ENCODE measurements at regions not wholly inside any gene's neighbourhood (a gene's known extent, or its start where the extent isn't known, plus 50 kb on each side); places are given as distances from the start of the nearest gene placed in this dataset.
A peak's percentile ranks its signal among the peaks of the same experiment; 100 is the strongest.
"Not testable (repeated sequence)": the region's sequence is repeated elsewhere in the genome, so short reads cannot be mapped to it uniquely, and the experiment has no call there.

GRCh38 chr12:32010631-32011336 lies 51.6 kb downstream of the RESF1 start:
- no peak for DNase-seq

- no peak for DNase-seq
Observed at GRCh38 chr12:32012249-32012785, 53.1 kb downstream of the RESF1 start.

GRCh38 chr12:32015036-32015435 lies 55.8 kb downstream of the RESF1 start:
- DNase-seq, result no peak

- no peak for DNase-seq
Observed at GRCh38 chr12:32016680-32017482, 57.7 kb downstream of the RESF1 start.

- no peak for DNase-seq
Observed at GRCh38 chr12:32021346-32021773, 62.1 kb downstream of the RESF1 start.

GRCh38 chr12:32022387-32022786 lies 63.2 kb downstream of the RESF1 start:
- not testable (repeated sequence) for DNase-seq

- not testable (repeated sequence) for DNase-seq
Observed at GRCh38 chr12:32023861-32024260, 64.6 kb downstream of the RESF1 start.

GRCh38 chr12:32024884-32025592 lies 65.8 kb downstream of the RESF1 start:
- no peak for DNase-seq

- DNase-seq, result peak; percentile 56
Observed at GRCh38 chr12:32025906-32026305, 66.7 kb downstream of the RESF1 start.

GRCh38 chr12:32027684-32028365 lies 68.6 kb downstream of the RESF1 start:
- no peak for DNase-seq

GRCh38 chr12:32030151-32030550 lies 70.9 kb downstream of the RESF1 start:
- DNase-seq, result no peak

GRCh38 chr12:32030676-32031075 lies 71.5 kb downstream of the RESF1 start:
- DNase-seq, result no peak

GRCh38 chr12:32031109-32031508 lies 71.9 kb downstream of the RESF1 start:
- DNase-seq, result no peak

GRCh38 chr12:32032205-32032810 lies 73.1 kb downstream of the RESF1 start:
- no peak for DNase-seq

- no peak for DNase-seq
Observed at GRCh38 chr12:32033406-32033805, 73.2 kb upstream of the BICD1 start.

- DNase-seq, result no peak
Observed at GRCh38 chr12:32034045-32034444, 72.6 kb upstream of the BICD1 start.

- DNase-seq, result no peak
Observed at GRCh38 chr12:32036477-32037263, 70.0 kb upstream of the BICD1 start.

GRCh38 chr12:32039347-32039746 lies 67.3 kb upstream of the BICD1 start:
- DNase-seq, result no peak

- no peak for DNase-seq
Observed at GRCh38 chr12:32039917-32040575, 66.6 kb upstream of the BICD1 start.

- DNase-seq, result no peak
Observed at GRCh38 chr12:32043928-32044549, 62.6 kb upstream of the BICD1 start.

Data from activated CD8-positive, alpha-beta memory T cell treated with anti-CD3 and anti-CD28 coated beads, Interleukin-2, amount 50 U/mL, for 48 hours (primary cell).